HG03280 (cell line): ENCODE measurements at regions not wholly inside any gene's neighbourhood (a gene's known extent, or its start where the extent isn't known, plus 50 kb on each side); places are given as distances from the start of the nearest gene placed in this dataset.
"Not testable (repeated sequence)": the region's sequence is repeated elsewhere in the genome, so short reads cannot be mapped to it uniquely, and the experiment has no call there.

Source experiments
- ATAC-seq: cut with Tn5 transposase; IDR thresholded peaks from one replicate; pipeline ENCODE4 v1.9.1; 2021; ENCODE audit warnings: mild to moderate bottlenecking, moderate library complexity; ENCODE audit not compliant: unreplicated experiment

DNA sequence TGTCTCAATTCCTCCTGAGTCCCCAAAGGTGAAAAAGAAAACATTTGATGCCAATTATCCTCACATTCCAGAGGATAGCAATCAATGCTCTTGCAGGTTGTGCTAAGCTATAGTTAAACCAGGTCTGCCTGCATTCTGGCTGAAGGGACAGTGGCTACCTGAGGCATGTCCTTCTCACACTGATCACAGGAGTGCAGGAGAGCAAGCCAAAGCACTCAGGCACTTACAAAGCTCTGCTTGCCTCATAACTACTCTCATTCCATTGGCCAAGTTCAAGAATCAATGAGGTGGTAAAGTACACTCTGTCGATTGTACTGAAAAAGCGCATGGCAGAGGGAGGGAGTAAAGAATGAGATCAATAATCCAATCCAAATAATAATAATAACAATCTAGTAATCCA lies 342.0 kb upstream of the PPP2R3A start:
- ATAC-seq, result no peak

DNA sequence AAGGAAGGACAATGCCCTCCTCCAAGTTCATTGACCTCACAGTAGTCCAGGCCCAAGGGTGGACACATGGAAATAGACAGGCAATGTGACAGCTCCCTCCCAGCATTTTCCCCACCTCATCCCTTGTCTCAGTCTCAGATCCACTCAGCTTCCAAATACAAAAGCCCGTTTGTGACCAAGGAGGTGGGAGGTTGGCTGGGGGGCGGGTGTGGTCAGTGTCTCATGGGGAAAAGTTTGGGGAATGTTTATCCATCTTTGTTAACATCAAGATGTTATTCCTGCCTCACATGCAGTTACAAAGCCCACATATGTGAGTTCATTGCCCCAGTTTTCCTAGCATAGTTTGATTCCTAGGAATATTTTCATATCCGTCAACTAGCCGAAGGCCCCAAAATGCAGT lies 338.5 kb upstream of the PPP2R3A start:
- ATAC-seq, result no peak

DNA sequence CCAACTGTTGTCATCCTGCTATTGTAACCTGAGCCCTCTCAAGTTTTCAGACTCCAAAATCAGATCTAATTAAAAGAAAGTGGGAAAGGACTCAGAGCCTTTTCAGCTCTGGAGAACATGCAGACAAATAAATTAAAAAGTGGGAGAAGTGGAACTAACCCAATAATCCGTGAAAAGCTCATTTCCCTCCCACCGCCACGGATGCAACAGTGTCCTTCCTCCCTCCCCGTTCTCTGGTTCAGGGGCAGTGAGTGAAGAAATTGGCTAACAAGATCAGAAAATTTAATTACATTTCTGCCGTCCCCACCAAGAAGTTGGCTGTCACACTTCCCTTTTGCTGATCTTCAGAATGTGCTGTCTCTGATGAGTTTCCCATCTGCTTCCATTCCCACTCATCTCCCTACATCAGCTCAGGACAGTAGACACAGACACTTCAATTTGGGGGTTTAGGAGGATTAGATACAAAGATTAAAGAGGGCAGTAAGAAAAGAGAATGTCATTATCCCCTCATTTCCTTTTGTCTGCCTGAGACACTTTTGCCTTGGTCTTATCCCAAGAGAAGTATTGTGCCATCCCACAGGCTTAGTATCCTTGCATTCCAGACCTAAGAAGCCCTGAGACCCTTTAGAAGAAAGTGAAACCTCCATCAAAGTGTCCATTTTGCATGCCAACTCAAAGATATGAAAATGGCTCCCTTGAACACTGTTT lies 335.7 kb upstream of the PPP2R3A start:
- no peak for ATAC-seq

DNA sequence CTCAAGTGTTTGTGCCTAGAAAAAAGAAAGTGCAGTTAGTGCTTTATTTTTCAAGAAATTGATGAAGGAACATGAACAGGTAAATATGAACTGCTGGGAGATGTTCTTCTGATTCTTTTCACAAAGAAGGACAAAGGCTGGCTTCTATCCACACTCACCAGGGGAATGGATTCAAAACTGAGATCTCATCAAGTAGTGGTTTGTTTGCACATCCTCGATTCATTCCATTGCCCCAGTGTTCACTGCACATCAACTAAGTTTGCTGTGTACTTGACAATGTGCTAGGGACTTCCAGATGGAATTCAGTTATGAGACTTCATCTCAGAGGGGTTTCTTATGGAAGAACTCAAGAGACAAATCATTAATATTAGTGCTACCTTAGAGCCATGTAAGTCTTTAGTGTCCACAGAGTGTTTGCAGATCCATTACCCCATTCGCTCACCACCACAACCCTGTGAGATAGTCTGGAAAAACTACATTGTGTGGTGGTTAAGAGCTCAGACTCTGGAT lies 332.9 kb upstream of the PPP2R3A start:
- no peak for ATAC-seq

DNA sequence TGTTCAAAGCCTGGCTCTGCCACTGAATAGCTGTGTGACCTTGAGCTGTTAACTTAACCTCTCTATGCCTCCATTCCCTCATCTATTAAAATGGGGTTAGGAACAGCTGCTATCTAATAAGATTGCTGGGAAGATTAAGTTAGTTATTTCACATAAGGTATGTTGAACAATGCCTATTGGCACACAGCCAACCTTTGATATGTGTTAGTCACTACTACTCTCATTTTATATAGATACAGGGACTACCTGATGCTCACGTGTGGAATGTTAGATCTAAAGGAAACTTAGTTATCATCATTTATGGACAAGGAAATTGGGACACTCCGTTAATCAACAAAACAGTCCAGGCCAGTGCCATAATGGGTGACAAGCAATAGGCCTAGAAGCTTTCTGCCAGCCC lies 332.4 kb upstream of the PPP2R3A start:
- no peak for ATAC-seq

GRCh38 chr3:135636596-135636995 lies 328.9 kb upstream of the PPP2R3A start:
- no peak for ATAC-seq

- ATAC-seq, result no peak
Observed at GRCh38 chr3:135637013-135637412, 328.5 kb upstream of the PPP2R3A start.

- no peak for ATAC-seq
Observed at GRCh38 chr3:135641761-135642160, 323.8 kb upstream of the PPP2R3A start.

GRCh38 chr3:135645541-135645940 lies 320.0 kb upstream of the PPP2R3A start:
- ATAC-seq, result no peak

- ATAC-seq, result no peak
Observed at GRCh38 chr3:135646873-135647272, 318.7 kb upstream of the PPP2R3A start.

GRCh38 chr3:135649361-135649760 lies 316.2 kb upstream of the PPP2R3A start:
- no peak for ATAC-seq

DNA sequence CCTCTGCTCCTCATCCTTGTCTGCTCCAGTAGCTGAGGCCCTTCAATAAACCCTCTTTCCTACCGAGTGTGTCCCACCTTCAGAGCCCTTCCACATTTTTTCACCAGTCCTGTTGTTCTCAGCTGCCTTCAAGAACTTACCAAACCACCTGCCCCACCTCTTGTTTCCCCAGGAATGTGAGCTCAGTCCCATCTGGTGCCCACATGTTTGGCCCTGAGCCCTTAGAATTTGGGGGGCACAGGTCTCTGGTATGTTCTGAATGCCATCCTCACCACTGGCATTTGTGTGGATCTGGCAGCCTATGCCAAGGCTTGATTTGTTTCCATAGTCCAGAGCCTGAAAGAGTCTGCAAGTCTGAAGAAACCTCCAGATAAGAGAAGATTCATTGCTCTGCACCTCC lies 315.2 kb upstream of the PPP2R3A start:
- ATAC-seq, result no peak

DNA sequence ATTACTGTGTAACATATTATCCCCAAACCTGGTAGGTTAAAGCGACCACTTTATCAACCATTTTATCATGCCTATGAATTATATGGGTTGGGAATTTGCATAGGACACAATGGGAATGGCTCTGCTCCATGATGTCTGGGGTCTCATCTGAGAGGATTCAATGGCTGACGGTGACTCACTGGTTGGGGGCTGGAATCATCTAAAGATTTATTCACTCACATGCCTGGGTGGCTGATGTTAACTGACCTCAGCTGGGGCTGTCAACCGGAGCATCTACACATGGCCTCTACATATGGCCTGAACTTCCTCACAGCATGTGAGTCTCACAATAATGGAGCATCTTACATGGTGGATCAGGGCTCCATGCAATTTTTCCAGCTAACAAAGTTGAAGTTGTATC lies 313.1 kb upstream of the PPP2R3A start:
- no peak for ATAC-seq

DNA sequence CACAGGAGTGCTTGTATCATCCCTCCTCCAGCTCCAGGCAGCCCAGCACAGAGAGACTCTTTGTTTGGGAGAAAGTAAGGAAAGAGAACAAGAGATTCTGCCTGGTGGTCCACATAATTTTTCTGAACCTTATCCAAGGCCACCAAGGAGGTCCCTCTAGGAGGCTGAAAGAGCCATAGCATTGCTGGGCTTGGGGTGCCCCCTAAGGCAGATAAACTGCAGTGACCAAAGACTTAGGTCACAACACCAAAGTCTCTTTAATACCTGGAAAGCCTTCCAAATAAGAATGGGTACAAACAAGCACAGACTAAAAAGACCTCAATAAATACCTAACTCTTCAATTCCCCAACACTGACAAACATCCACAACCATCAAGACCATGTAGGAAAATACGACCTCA lies 310.2 kb upstream of the PPP2R3A start:
- ATAC-seq, result no peak

GRCh38 chr3:135658451-135658850 lies 307.1 kb upstream of the PPP2R3A start:
- not testable (repeated sequence) for ATAC-seq

DNA sequence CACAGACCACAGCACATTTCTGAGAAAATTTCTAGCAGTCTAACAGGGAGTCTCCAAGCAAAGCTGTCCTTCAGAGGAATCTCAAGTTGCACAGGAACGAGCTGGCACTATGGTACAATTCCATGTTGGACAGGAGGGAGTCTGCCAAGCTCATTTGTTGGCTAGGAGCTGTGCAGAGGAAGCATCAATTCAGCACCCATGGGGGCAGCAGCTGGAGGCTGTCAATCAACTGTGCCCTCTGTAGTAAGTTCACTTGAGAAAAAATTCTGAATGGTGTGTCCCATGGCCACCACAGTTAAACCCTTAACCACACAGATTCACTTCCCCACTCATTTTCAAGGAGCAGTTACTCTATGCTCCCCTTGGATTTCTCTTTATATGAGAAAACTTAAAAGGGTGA lies 298.5 kb upstream of the PPP2R3A start:
- no peak for ATAC-seq

DNA sequence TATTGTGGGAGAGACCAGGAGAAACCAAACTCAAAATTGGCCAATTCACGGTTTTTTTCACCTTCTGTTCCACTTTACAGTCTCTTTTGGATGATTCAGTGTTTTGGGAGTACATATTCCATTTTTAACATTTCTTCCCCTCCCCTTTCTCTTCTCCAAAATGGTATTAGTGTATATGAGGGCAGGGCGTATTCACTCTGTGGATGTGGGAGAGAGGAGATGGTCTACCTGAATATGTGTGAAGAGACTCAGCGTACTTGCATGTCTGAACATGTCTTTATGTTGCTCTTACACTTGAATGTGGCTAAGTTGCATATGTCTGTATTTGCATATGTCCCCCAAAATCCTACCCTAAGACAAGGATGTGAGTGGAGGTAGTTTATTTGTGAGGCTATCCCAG lies 291.0 kb upstream of the PPP2R3A start:
- ATAC-seq, result no peak

DNA sequence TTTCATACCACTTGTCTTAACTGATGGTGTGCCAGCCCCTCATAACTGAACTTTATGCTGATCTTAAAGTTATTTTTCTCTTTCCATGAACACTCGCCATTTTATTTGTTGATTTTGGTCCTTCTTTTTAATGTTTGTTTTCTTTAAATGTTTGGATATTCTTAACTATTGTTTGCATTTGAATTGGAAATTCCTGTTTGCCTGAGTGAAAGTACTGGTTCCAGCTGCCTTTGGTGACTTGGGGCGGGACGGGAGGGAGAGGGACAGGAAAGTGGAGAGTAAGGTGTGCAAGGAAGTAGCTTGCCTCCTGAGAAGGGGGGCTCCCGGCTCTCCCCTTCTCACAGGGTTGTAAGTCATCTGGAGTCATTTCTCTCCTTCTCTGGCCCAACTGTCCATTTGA lies 287.1 kb upstream of the PPP2R3A start:
- ATAC-seq, result no peak

- ATAC-seq, result no peak
Observed at GRCh38 chr3:135688003-135688402, 277.5 kb upstream of the PPP2R3A start.

- ATAC-seq, result no peak
Observed at GRCh38 chr3:135690664-135691063, 274.9 kb upstream of the PPP2R3A start.

- ATAC-seq, result no peak
Observed at GRCh38 chr3:135691240-135691639, 274.3 kb upstream of the PPP2R3A start.

- ATAC-seq, result no peak
Observed at GRCh38 chr3:135694142-135694541, 271.4 kb upstream of the PPP2R3A start.

DNA sequence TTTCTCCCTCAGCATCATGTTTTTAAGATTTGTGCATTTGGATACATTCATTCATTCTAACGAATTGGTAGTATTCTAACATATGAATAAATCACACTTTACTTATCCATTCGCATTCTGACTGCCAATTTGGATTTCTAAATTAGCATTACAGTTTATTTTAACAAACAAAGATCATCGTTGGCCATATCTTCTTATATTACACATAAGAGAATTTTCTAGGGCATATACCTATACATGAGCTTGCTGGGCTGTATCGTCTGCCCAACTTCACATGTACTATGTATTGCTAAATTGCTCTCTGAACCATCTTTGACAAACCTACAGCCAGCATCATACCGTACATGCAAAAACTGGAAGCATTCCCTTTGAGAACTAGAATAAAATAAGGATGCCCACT lies 265.8 kb upstream of the PPP2R3A start:
- ATAC-seq, result no peak
